CD14-positive monocyte (primary cell): ENCODE measurements at regions not wholly inside any gene's neighbourhood (a gene's known extent, or its start where the extent isn't known, plus 50 kb on each side); places are given as distances from the start of the nearest gene placed in this dataset.

Experiments used
- DNase-seq, 3 donors: peaks; one replicate each; pipeline ENCODE4 v3.0.0-alpha.2; 2011 to 2022
- H2AFZ ChIP-seq: 2 replicates; pipeline ENCODE4 v1.6.0; 2012; ENCODE audit warnings: mild to moderate bottlenecking, low read depth, low read length, inconsistent platforms; ENCODE audit not compliant: insufficient read depth, poor library complexity, severe bottlenecking
- H3K27ac ChIP-seq, 2 donors: 1 replicate in 1 of 2; 2 replicates in 1 of 2; pipeline ENCODE4 v1.5.1; 2012 to 2013; ENCODE audit warnings: low read length in 2 of 2, control low read depth in 1 of 2, inconsistent platforms in 1 of 2, low read depth in 1 of 2, mild to moderate bottlenecking in 1 of 2
- H3K27me3 ChIP-seq, 2 donors: one replicate each; pipeline versions ENCODE4 v1.6.0 to v1.6.1; 2011 to 2013; ENCODE audit warnings: low read length in 2 of 2; ENCODE audit not compliant: control insufficient read depth in 2 of 2, insufficient read depth in 2 of 2
- H3K36me3 ChIP-seq, 2 donors: replicated peaks in 1 of 2; 1 replicate in 1 of 2; 2 replicates in 1 of 2; pipeline versions ENCODE4 v1.5.1 to v1.6.1; 2012 to 2013; ENCODE audit warnings: low read length in 2 of 2, control low read depth in 1 of 2, inconsistent platforms in 1 of 2, mild to moderate bottlenecking in 1 of 2; ENCODE audit not compliant: insufficient read depth in 2 of 2, control insufficient read depth in 1 of 2
- H3K4me1 ChIP-seq, 2 donors: 1 replicate in 1 of 2; 2 replicates in 1 of 2; pipeline versions ENCODE4 v1.5.1 to v1.6.1; 2012 to 2013; ENCODE audit warnings: low read length in 2 of 2, control low read depth in 1 of 2, inconsistent platforms in 1 of 2, mild to moderate bottlenecking in 1 of 2, moderate library complexity in 1 of 2; ENCODE audit not compliant: insufficient read depth in 2 of 2, control insufficient read depth in 1 of 2
- H3K4me2 ChIP-seq: replicated peaks from 2 replicates; pipeline ENCODE3; 2012; ENCODE audit warnings: low read length, moderate library complexity, mild to moderate bottlenecking; ENCODE audit not compliant: poor library complexity, severe bottlenecking; ENCODE audit errors: extremely low read depth
- H3K4me3 ChIP-seq, 3 experiments: fragments of 200-600 bp in 1 of 3; sonication (generic) in 1 of 3; replicated peaks in 1 of 3; 1 replicate in 2 of 3; 2 replicates in 1 of 3; pipeline ENCODE4 v1.5.1; 2011 to 2013; ENCODE audit warnings: low read length in 3 of 3, mild to moderate bottlenecking in 3 of 3, control low read depth in 2 of 3, low read depth in 2 of 3, inconsistent platforms in 1 of 3, moderate library complexity in 1 of 3
- H3K79me2 ChIP-seq: 2 replicates; pipeline ENCODE4 v1.6.0; 2012; ENCODE audit warnings: mild to moderate bottlenecking, control low read depth, inconsistent platforms, low read length, moderate library complexity; ENCODE audit not compliant: insufficient read depth
- H3K9ac ChIP-seq: 2 replicates; pipeline ENCODE4 v1.6.0; 2017; ENCODE audit warnings: low read length, mild to moderate bottlenecking; ENCODE audit not compliant: insufficient read depth, poor library complexity, severe bottlenecking
- H3K9me3 ChIP-seq, 2 donors: replicated peaks in 1 of 2; 1 replicate in 1 of 2; 2 replicates in 1 of 2; pipeline versions ENCODE4 v1.5.1 to v1.6.1; 2012 to 2013; ENCODE audit warnings: low read length in 2 of 2, control low read depth in 1 of 2; ENCODE audit not compliant: control insufficient read depth in 1 of 2, insufficient read depth in 1 of 2
- H4K20me1 ChIP-seq: 2 replicates; pipeline ENCODE4 v1.6.0; 2012; ENCODE audit warnings: mild to moderate bottlenecking, low read length, control low read depth, moderate library complexity; ENCODE audit not compliant: insufficient read depth
- H3K27ac Mint-ChIP-seq, 7 donors: one replicate each; pipeline ENCODE4 v1.8.0; 2020; ENCODE audit warnings: mild to moderate bottlenecking in 7 of 7, mixed read lengths in 7 of 7, moderate library complexity in 6 of 7, inconsistent platforms in 2 of 7
- H3K27me3 Mint-ChIP-seq, 3 donors: one replicate each; pipeline ENCODE4 v1.8.0; 2021 to 2022; ENCODE audit warnings: low read depth in 3 of 3, mild to moderate bottlenecking in 3 of 3, mixed read lengths in 3 of 3, moderate library complexity in 3 of 3, inconsistent platforms in 1 of 3
- H3K36me3 Mint-ChIP-seq, 2 donors: one replicate each; pipeline ENCODE4 v1.8.0; 2020; ENCODE audit warnings: mixed read lengths in 2 of 2, inconsistent platforms in 1 of 2, mild to moderate bottlenecking in 1 of 2
- H3K4me1 Mint-ChIP-seq: one replicate; pipeline ENCODE4 v1.8.0; 2020; ENCODE audit warnings: mild to moderate bottlenecking, mixed read lengths
- H3K4me3 Mint-ChIP-seq, 2 donors: one replicate each; pipeline ENCODE4 v1.8.0; 2020; ENCODE audit warnings: mild to moderate bottlenecking in 2 of 2, mixed read lengths in 2 of 2, moderate library complexity in 1 of 2
- H3K9me3 Mint-ChIP-seq, 7 donors: one replicate each; pipeline ENCODE4 v1.8.0; 2020 to 2022; ENCODE audit warnings: mixed read lengths in 7 of 7, mild to moderate bottlenecking in 6 of 7, moderate library complexity in 6 of 7, inconsistent platforms in 2 of 7
- CTCF ChIP-seq: fragments of 200-600 bp; IDR thresholded peaks from one replicate; pipeline ENCODE4 v1.8.0; 2022; ENCODE audit warnings: antibody characterized with exemption, mild to moderate bottlenecking
- WGBS: methylation state at CpG from one replicate; pipeline ENCODE4 v1.1.5; 2013; ENCODE audit warnings: missing lambda C conversion rate; ENCODE audit not compliant: insufficient coverage; 5-methylcytosine and 5-hydroxymethylcytosine counted together
- intact Hi-C, 2 donors: fragments of 100-400 bp; cut with micrococcal nuclease; formaldehyde crosslinking; loops; one replicate each; pipeline versions ENCODE4 v1.15.0 to v1.15.1; 2023

GRCh38 chr2:156680266-156680665 lies 244.1 kb downstream of the GPD2 start:
- H3K9me3 Mint-ChIP-seq = no peaks in the 10 kb centered on the region
- no peak overlapping the region for H3K27ac Mint-ChIP-seq
- no peaks in the 10 kb centered on the region for H3K27me3 Mint-ChIP-seq
- no peaks in the 10 kb centered on the region for H3K4me1 Mint-ChIP-seq
- H2AFZ ChIP-seq = no peak overlapping the region
- no CpG with 5 or more reads among the region's 2 CpGs for WGBS
- H3K9ac ChIP-seq = no peak overlapping the region
- no peak for DNase-seq
- H3K27ac ChIP-seq = no peak overlapping the region
- H3K79me2 ChIP-seq = no peaks in the 10 kb centered on the region
- no peaks in the 10 kb centered on the region for H4K20me1 ChIP-seq
- no peak overlapping the region for H3K4me3 ChIP-seq
- no peaks in the 10 kb centered on the region for H3K9me3 ChIP-seq
- no peaks in the 10 kb centered on the region for H3K4me1 ChIP-seq
- no peak overlapping the region for H3K4me2 ChIP-seq
- no peak overlapping the region for H3K4me3 Mint-ChIP-seq
- H3K36me3 Mint-ChIP-seq = no peaks in the 10 kb centered on the region
- no peaks in the 10 kb centered on the region for H3K36me3 ChIP-seq
- TF ChIP-seq CTCF = no peak
- intact Hi-C loops = no loop called here
- no peaks in the 10 kb centered on the region for H3K27me3 ChIP-seq

DNA sequence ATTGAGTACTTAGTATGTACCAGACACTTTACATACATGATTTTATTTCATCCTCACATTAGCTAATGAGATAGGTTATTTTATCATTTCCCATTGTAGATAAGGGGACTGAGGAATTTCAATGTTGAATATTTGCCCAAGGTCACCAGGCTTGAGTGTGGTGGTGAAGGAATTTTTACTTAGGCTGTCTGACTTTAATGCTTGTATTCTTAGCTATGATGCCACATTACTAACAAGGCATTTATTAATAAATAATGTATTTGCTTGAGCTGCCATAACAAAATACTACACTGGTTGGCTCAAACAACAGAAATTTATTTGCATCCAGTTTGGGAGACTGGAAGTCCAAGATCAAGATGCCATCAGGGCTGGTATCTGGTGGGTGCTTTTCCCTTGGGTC lies 250.9 kb downstream of the GPD2 start:
- intact Hi-C loops = no loop called here
- Mint-ChIP-seq H3K4me1 (no peaks in the 10 kb centered on the region), H3K27me3 (peaks cover 0 to 3% (median 0%) of the 10 kb centered on the region in 3 donors), H3K4me3 (no peak overlapping the region), H3K9me3 (peaks cover 0 to 6% (median 3%) of the 10 kb centered on the region in 7 donors), H3K27ac (no peak overlapping the region), H3K36me3 (no peaks in the 10 kb centered on the region)
- H3K79me2 ChIP-seq = no peaks in the 10 kb centered on the region
- H4K20me1 ChIP-seq = no peaks in the 10 kb centered on the region
- no peaks in the 10 kb centered on the region for H3K27me3 ChIP-seq
- DNase-seq = no peak
- no peak overlapping the region for H3K4me3 ChIP-seq
- H2AFZ ChIP-seq = no peak overlapping the region
- H3K36me3 ChIP-seq = no peaks in the 10 kb centered on the region
- H3K4me1 ChIP-seq = no peaks in the 10 kb centered on the region
- no peak overlapping the region for H3K4me2 ChIP-seq
- TF ChIP-seq CTCF = no peak
- H3K9me3 ChIP-seq = peaks cover 0 to 3% of the 10 kb centered on the region in 2 donors
- no peak overlapping the region for H3K9ac ChIP-seq
- H3K27ac ChIP-seq = no peak overlapping the region
